ENCODE measurements at regions not wholly inside any gene's neighbourhood (a gene's known extent, or its start where the extent isn't known, plus 50 kb on each side); places are given as distances from the start of the nearest gene placed in this dataset.

- 2% methylated on average over 2 of the region's 2 CpGs for WGBS (ENCODE audit: low lambda C conversion rate)
- ChIA-PET CTCF (ENCODE audit: low intra/inter-chr PET ratio, low total read pairs) (no interaction called here), POLR2A (no interaction called here)
- TF ChIP-seq MAFK (conservative IDR thresholded peaks at IDR 0.05 in 1 of 2, IDR thresholded peaks at IDR 0.05 in 1 of 2; ENCODE audit: low read length in 2 of 2) (peak; percentile 88 to 94), ZNF451 (CRISPR knock-in tag; IDR thresholded peaks at IDR 0.05) (no peak), FOSL2 (CRISPR knock-in tag; IDR thresholded peaks at IDR 0.05) (no peak), ZFY (CRISPR knock-in tag; IDR thresholded peaks at IDR 0.05) (no peak), ZMYM2 (CRISPR knock-in tag; IDR thresholded peaks at IDR 0.05) (no peak), MAFF (IDR thresholded peaks at IDR 0.05; ENCODE audit: low read depth, low read length) (peak; percentile 94), NFIB (CRISPR knock-in tag; IDR thresholded peaks at IDR 0.05; ENCODE audit: borderline replicate concordance) (no peak), ELF3 (CRISPR knock-in tag; IDR thresholded peaks at IDR 0.05) (no peak), SIX4 (CRISPR knock-in tag; IDR thresholded peaks at IDR 0.05) (no peak), HNRNPL (IDR thresholded peaks at IDR 0.05; ENCODE audit: low read depth, low read length) (no peak), JUNB (CRISPR knock-in tag; IDR thresholded peaks at IDR 0.05; ENCODE audit: borderline replicate concordance) (no peak)
- TF ChIP-seq, protein P1, sequence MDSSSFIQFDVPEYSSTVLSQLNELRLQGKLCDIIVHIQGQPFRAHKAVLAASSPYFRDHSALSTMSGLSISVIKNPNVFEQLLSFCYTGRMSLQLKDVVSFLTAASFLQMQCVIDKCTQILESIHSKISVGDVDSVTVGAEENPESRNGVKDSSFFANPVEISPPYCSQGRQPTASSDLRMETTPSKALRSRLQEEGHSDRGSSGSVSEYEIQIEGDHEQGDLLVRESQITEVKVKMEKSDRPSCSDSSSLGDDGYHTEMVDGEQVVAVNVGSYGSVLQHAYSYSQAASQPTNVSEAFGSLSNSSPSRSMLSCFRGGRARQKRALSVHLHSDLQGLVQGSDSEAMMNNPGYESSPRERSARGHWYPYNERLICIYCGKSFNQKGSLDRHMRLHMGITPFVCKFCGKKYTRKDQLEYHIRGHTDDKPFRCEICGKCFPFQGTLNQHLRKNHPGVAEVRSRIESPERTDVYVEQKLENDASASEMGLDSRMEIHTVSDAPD (CRISPR knock-in tag; IDR thresholded peaks at IDR 0.05), result no peak
- TF ChIP-seq, protein P2, sequence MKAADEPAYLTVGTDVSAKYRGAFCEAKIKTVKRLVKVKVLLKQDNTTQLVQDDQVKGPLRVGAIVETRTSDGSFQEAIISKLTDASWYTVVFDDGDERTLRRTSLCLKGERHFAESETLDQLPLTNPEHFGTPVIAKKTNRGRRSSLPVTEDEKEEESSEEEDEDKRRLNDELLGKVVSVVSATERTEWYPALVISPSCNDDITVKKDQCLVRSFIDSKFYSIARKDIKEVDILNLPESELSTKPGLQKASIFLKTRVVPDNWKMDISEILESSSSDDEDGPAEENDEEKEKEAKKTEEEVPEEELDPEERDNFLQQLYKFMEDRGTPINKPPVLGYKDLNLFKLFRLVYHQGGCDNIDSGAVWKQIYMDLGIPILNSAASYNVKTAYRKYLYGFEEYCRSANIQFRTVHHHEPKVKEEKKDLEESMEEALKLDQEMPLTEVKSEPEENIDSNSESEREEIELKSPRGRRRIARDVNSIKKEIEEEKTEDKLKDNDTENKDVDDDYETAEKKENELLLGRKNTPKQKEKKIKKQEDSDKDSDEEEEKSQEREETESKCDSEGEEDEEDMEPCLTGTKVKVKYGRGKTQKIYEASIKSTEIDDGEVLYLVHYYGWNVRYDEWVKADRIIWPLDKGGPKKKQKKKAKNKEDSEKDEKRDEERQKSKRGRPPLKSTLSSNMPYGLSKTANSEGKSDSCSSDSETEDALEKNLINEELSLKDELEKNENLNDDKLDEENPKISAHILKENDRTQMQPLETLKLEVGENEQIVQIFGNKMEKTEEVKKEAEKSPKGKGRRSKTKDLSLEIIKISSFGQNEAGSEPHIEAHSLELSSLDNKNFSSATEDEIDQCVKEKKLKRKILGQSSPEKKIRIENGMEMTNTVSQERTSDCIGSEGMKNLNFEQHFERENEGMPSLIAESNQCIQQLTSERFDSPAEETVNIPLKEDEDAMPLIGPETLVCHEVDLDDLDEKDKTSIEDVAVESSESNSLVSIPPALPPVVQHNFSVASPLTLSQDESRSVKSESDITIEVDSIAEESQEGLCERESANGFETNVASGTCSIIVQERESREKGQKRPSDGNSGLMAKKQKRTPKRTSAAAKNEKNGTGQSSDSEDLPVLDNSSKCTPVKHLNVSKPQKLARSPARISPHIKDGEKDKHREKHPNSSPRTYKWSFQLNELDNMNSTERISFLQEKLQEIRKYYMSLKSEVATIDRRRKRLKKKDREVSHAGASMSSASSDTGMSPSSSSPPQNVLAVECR (CRISPR knock-in tag; IDR thresholded peaks at IDR 0.05; ENCODE audit: borderline replicate concordance), result no peak
- no peak overlapping the region for H3K27ac ChIP-seq (ENCODE audit: extremely low read length, insufficient read depth, low read length)
- H3K4me1 ChIP-seq (ENCODE audit: insufficient read depth, low read length), result no peaks in the 10 kb centered on the region
- no peak overlapping the region for H2AFZ ChIP-seq (ENCODE audit: low read length)
- H3K4me3 ChIP-seq (replicated peaks in 1 of 3; ENCODE audit: insufficient read depth in 1 of 3, low read depth in 2 of 3, low read length in 3 of 3), result no peak overlapping the region
- intact Hi-C loops (cut with micrococcal nuclease; ENCODE audit: unreplicated experiment), result no loop called here
- H3K4me2 ChIP-seq (ENCODE audit: low read depth, low read length), result no peak overlapping the region
- no peaks in the 10 kb centered on the region for H4K20me1 ChIP-seq (ENCODE audit: insufficient read depth, low read length)
- no peaks in the 10 kb centered on the region for H3K36me3 ChIP-seq (replicated peaks in 1 of 2; ENCODE audit: control insufficient read depth in 1 of 2, insufficient read depth in 2 of 2, low read length in 2 of 2)
- DNase-seq (ENCODE audit: low spot score) (no peak), ATAC-seq (no peak), FAIRE-seq (no peak)
- no peaks in the 10 kb centered on the region for H3K27me3 ChIP-seq (ENCODE audit: control insufficient read depth in 1 of 2, insufficient read depth in 2 of 2, low read length in 2 of 2)
- no peak overlapping the region for H3K9ac ChIP-seq (ENCODE audit: insufficient read depth, low read depth, low read length)
- no TSS peak for BruUV-seq (replicated peaks)
- H3K79me2 ChIP-seq (ENCODE audit: insufficient read depth, low read length), result no peaks in the 10 kb centered on the region
- no peaks in the 10 kb centered on the region for H3K9me3 ChIP-seq (ENCODE audit: low read length)
- in situ Hi-C loops (cut with HindIII; ENCODE audit: extremely low pct_ligation_motif_present, low pct_unique_long_range_greater_than_20kb), result no loop called here
Measured at GRCh38 chr3:22276351-22276750, 525.3 kb upstream of the ZNF385D start.

Measured in HepG2 (cell line).